HepG2 (cell line): ENCODE measurements at regions not wholly inside any gene's neighbourhood (a gene's known extent, or its start where the extent isn't known, plus 50 kb on each side); places are given as distances from the start of the nearest gene placed in this dataset.

Experiments used
- ATAC-seq: fragments of 200-7000 bp; cut with Tn5 transposase; 3 replicates; pipeline ENCODE4 v1.9.1; 2020; ENCODE audit warnings: mild to moderate bottlenecking, moderate library complexity
- BruUV-seq: library from RNA; stranded (reverse); fragments of 400-500 nt; replicated peaks from 2 replicates; lab custom pipeline; 2021; lab: Mats Ljungman, UMichigan
- CTCF ChIA-PET: fragments of 300-600 bp; formaldehyde crosslinking; extraction: SDS; loops from one replicate; lab custom pipeline; 2021; ENCODE audit warnings: low total read pairs, inconsistent platforms, low intra/inter-chr PET ratio; lab: Yijun Ruan, JAX
- POLR2A ChIA-PET: fragments of 350-600 bp; sonication (Branson Sonifier 250); formaldehyde crosslinking; loops from one replicate; lab custom pipeline; 2020; ENCODE audit warnings: antibody characterized with exemption, inconsistent platforms; lab: Yijun Ruan, JAX
- DNase-seq: peaks from one replicate; pipeline ENCODE4 v3.0.0-alpha.2; 2015; ENCODE audit warnings: low spot score
- FAIRE-seq: peaks from 3 replicates; lab custom pipeline; 2011; peaks lifted over from hg19 to GRCh38; lab: Jason Lieb, UNC
- H2AFZ ChIP-seq: one replicate; pipeline ENCODE4 v1.6.1; 2011; ENCODE audit warnings: low read length, inconsistent platforms
- H3K27ac ChIP-seq: fragments of 300-600 bp; 3 replicates; pipeline ENCODE4 v1.8.0; 2011; ENCODE audit warnings: mixed run types, mild to moderate bottlenecking, mixed read lengths, low read length, inconsistent platforms; ENCODE audit not compliant: insufficient read depth; ENCODE audit errors: extremely low read length
- H3K27me3 ChIP-seq, 2 experiments: fragments of 200-600 bp in 1 of 2; 2 replicates in 1 of 2; 3 replicates in 1 of 2; pipeline versions ENCODE4 v1.6.0 to v1.8.0; 2011; ENCODE audit warnings: low read length in 2 of 2, mild to moderate bottlenecking in 2 of 2, moderate library complexity in 2 of 2, inconsistent platforms in 1 of 2; ENCODE audit not compliant: insufficient read depth in 2 of 2, control insufficient read depth in 1 of 2
- H3K36me3 ChIP-seq, 2 experiments: fragments of 200-600 bp in 1 of 2; replicated peaks in 1 of 2; 2 replicates in 1 of 2; 3 replicates in 1 of 2; pipeline versions ENCODE4 v1.5.1 to v1.8.0; 2011; ENCODE audit warnings: low read length in 2 of 2, inconsistent platforms in 1 of 2; ENCODE audit not compliant: insufficient read depth in 2 of 2, control insufficient read depth in 1 of 2
- H3K4me1 ChIP-seq: 2 replicates; pipeline ENCODE4 v1.5.1; 2012; ENCODE audit warnings: low read length, inconsistent platforms; ENCODE audit not compliant: insufficient read depth
- H3K4me2 ChIP-seq: 2 replicates; pipeline ENCODE4 v1.6.0; 2011; ENCODE audit warnings: low read depth, low read length, inconsistent platforms
- H3K4me3 ChIP-seq, 3 experiments: fragments of 200-600 bp in 1 of 3; sonication (generic), shearing (Covaris generic) in 1 of 3; replicated peaks in 1 of 3; 2 replicates each; pipeline ENCODE4 v1.5.1; 2011 to 2016; ENCODE audit warnings: low read length in 3 of 3, inconsistent platforms in 2 of 3, low read depth in 2 of 3, mild to moderate bottlenecking in 2 of 3, control low read depth in 1 of 3, mixed read lengths in 1 of 3; ENCODE audit not compliant: insufficient read depth in 1 of 3
- H3K79me2 ChIP-seq: one replicate; pipeline ENCODE4 v1.6.1; 2011; ENCODE audit warnings: low read length, inconsistent platforms; ENCODE audit not compliant: insufficient read depth
- H3K9ac ChIP-seq: 2 replicates; pipeline ENCODE4 v1.6.0; 2011; ENCODE audit warnings: mild to moderate bottlenecking, low read depth, low read length, inconsistent platforms; ENCODE audit not compliant: insufficient read depth
- H3K9me3 ChIP-seq: 2 replicates; pipeline ENCODE4 v1.5.1; 2012; ENCODE audit warnings: mild to moderate bottlenecking, low read length
- H4K20me1 ChIP-seq: 2 replicates; pipeline ENCODE4 v1.6.0; 2011; ENCODE audit warnings: inconsistent platforms, mild to moderate bottlenecking, low read length, moderate library complexity; ENCODE audit not compliant: insufficient read depth
- AGO1 ChIP-seq: fragments of 200-400 bp; formaldehyde crosslinking; IDR thresholded peaks from 2 replicates; pipeline ENCODE4 v1.6.1; 2017; ENCODE audit warnings: mild to moderate bottlenecking, low read depth, low read length, moderate library complexity; ENCODE audit not compliant: poor library complexity, severe bottlenecking
- ATF5 ChIP-seq: sonication (generic); formaldehyde crosslinking; IDR thresholded peaks from 2 replicates; pipeline ENCODE4 v1.4.0; 2020; ENCODE audit warnings: mild to moderate bottlenecking, low read depth, missing genetic modification reagents
- DPF2 ChIP-seq: sonication (generic); formaldehyde crosslinking; IDR thresholded peaks from 2 replicates; pipeline ENCODE4 v1.4.0; 2020; ENCODE audit warnings: mild to moderate bottlenecking, low read depth, missing genetic modification reagents, borderline replicate concordance
- GLI4 ChIP-seq: sonication (generic); formaldehyde crosslinking; IDR thresholded peaks from 2 replicates; pipeline ENCODE4 v1.5.1; 2020; ENCODE audit warnings: missing genetic modification reagents, mild to moderate bottlenecking, moderate library complexity, borderline replicate concordance
- IKZF1 ChIP-seq: fragments of 450-650 bp; IDR thresholded peaks from 2 replicates; pipeline ENCODE4 v1.7.1; 2016
- PBX3 ChIP-seq: sonication (generic); formaldehyde crosslinking; IDR thresholded peaks from 2 replicates; pipeline ENCODE4 v1.8.1; 2023; ENCODE audit warnings: missing genetic modification reagents, inconsistent platforms, borderline replicate concordance
- POLR2G ChIP-seq: fragments of 200-400 bp; formaldehyde crosslinking; IDR thresholded peaks from 2 replicates; pipeline ENCODE4 v1.6.1; 2018; ENCODE audit warnings: mild to moderate bottlenecking, low read depth, low read length, moderate library complexity
- SOX5 ChIP-seq: IDR thresholded peaks from 2 replicates; pipeline ENCODE4 v1.6.1; 2016; ENCODE audit warnings: borderline replicate concordance
- SUZ12 ChIP-seq: fragments of 150-350 bp; IDR thresholded peaks from 2 replicates; pipeline ENCODE4 v1.6.1; 2014; ENCODE audit warnings: low read depth, low read length
- U2AF2 ChIP-seq: fragments of 200-400 bp; formaldehyde crosslinking; IDR thresholded peaks from 2 replicates; pipeline ENCODE4 v1.6.1; 2017; ENCODE audit warnings: low read depth, mild to moderate bottlenecking, low read length
- XRCC5 ChIP-seq: fragments of 200-400 bp; formaldehyde crosslinking; optimal IDR thresholded peaks from 2 replicates; pipeline ENCODE3; 2017; ENCODE audit warnings: mild to moderate bottlenecking, low read length
- ZNF224 ChIP-seq: sonication (generic); formaldehyde crosslinking; IDR thresholded peaks from 2 replicates; pipeline ENCODE4 v1.5.0; 2020; ENCODE audit warnings: mild to moderate bottlenecking, missing genetic modification reagents
- ZNF75D ChIP-seq: sonication (generic); formaldehyde crosslinking; IDR thresholded peaks from 2 replicates; pipeline ENCODE4 v1.8.1; 2023; ENCODE audit warnings: missing genetic modification reagents, mild to moderate bottlenecking, borderline replicate concordance
- ZSCAN31 ChIP-seq: sonication (generic); formaldehyde crosslinking; IDR thresholded peaks from 2 replicates; pipeline ENCODE4 v1.5.0; 2020; ENCODE audit warnings: low read depth, mild to moderate bottlenecking, missing genetic modification reagents
- WGBS: methylation state at CpG from one replicate; pipeline ENCODE4 v1.1.6; 2017; ENCODE audit warnings: low lambda C conversion rate; 5-methylcytosine and 5-hydroxymethylcytosine counted together
- in situ Hi-C: cut with HindIII; loops from 2 replicates; pipeline ENCODE4 v1.10.0; 2017; ENCODE audit warnings: low pct_unique_long_range_greater_than_20kb; ENCODE audit not compliant: extremely low pct_ligation_motif_present
- intact Hi-C: fragments of 100-400 bp; cut with micrococcal nuclease; formaldehyde crosslinking; loops from one replicate; pipeline ENCODE4 v1.10.0; 2022; ENCODE audit not compliant: unreplicated experiment

- TF ChIP-seq PBX3 (CRISPR knock-in tag) (no peak), POLR2G (no peak)
Measured at GRCh38 chr10:120999868-121000267, 148.7 kb downstream of the WDR11 start (continued).

- Histone ChIP-seq H3K79me2 (no peaks in the 10 kb centered on the region), H3K9ac (no peak overlapping the region), H3K36me3 (no peaks in the 10 kb centered on the region), H4K20me1 (no peaks in the 10 kb centered on the region), H3K4me3 (no peak overlapping the region), H3K27ac (no peak overlapping the region), H2AFZ (no peak overlapping the region), H3K4me2 (no peak overlapping the region), H3K4me1 (no peaks in the 10 kb centered on the region), H3K27me3 (peaks cover 1 to 2% of the 10 kb centered on the region in 2 experiments; a peak in 2 of 5 replicates), H3K9me3 (peaks cover 28% of the 10 kb centered on the region)
- ChIA-PET CTCF (no interaction called here), POLR2A (no interaction called here)
- no peak for TF ChIP-seq GLI4 (CRISPR knock-in tag)
- TF ChIP-seq XRCC5: no peak
- TF ChIP-seq DPF2 (CRISPR knock-in tag): no peak
- no peak for TF ChIP-seq U2AF2
- no peak for TF ChIP-seq ATF5
- no peak for TF ChIP-seq AGO1
- no peak for TF ChIP-seq SUZ12
- no peak for TF ChIP-seq ZNF75D (CRISPR knock-in tag)
- no peak for TF ChIP-seq ZNF224 (CRISPR knock-in tag)
- no peak for TF ChIP-seq ZSCAN31
- no peak for TF ChIP-seq IKZF1
- no peak for TF ChIP-seq SOX5 (CRISPR knock-in tag)
- no peak for FAIRE-seq
- in situ Hi-C loops: no loop called here
- intact Hi-C loops: no loop called here
- DNase-seq: no peak
- no peak for ATAC-seq
- 11% methylated on average over 6 of the region's 6 CpGs for WGBS
- BruUV-seq: no TSS peak
Measured at GRCh38 chr10:121002586-121003205, 151.5 kb downstream of the WDR11 start.
